Heart left ventricle (tissue), 16 donors: ENCODE measurements at regions not wholly inside any gene's neighbourhood (a gene's known extent, or its start where the extent isn't known, plus 50 kb on each side); places are given as distances from the start of the nearest gene placed in this dataset.
A peak's percentile ranks its signal among the peaks of the same experiment; 100 is the strongest.

Source experiments
- ATAC-seq, 4 donors: fragments of 200-7000 bp; cut with Tn5 transposase; one replicate each; pipeline ENCODE4 v1.9.1; 2020 to 2022; ENCODE audit warnings: moderate library complexity in 4 of 4, mild to moderate bottlenecking in 3 of 4, moderate number of reproducible peaks in 1 of 4
- DNase-seq, 5 donors: peaks; one replicate each; pipeline ENCODE4 v3.0.0-alpha.2; 2020
- H3K27ac ChIP-seq, 12 donors: fragments of 200-600 bp; sonication (generic) in 4 of 12; one replicate each; pipeline versions ENCODE4 v1.5.0 to v1.8.0; 2016 to 2022; ENCODE audit warnings: mild to moderate bottlenecking in 2 of 12
- H3K27me3 ChIP-seq, 9 donors: fragments of 200-600 bp; sonication (generic) in 2 of 9; one replicate each; pipeline versions ENCODE4 v1.5.1 to v1.8.0; 2016 to 2022; ENCODE audit warnings: mild to moderate bottlenecking in 3 of 9
- H3K36me3 ChIP-seq, 9 donors: fragments of 200-600 bp; sonication (generic) in 2 of 9; one replicate each; pipeline versions ENCODE4 v1.5.0 to v1.8.0; 2018 to 2022; ENCODE audit warnings: mild to moderate bottlenecking in 2 of 9
- H3K4me1 ChIP-seq, 12 donors: fragments of 200-600 bp; sonication (generic) in 4 of 12; one replicate each; pipeline versions ENCODE4 v1.5.0 to v1.8.0; 2016 to 2022; ENCODE audit warnings: mild to moderate bottlenecking in 3 of 12
- H3K4me3 ChIP-seq, 12 donors: fragments of 200-600 bp; sonication (generic) in 4 of 12; one replicate each; pipeline versions ENCODE4 v1.5.0 to v1.8.0; 2017 to 2022; ENCODE audit warnings: mild to moderate bottlenecking in 9 of 12, moderate library complexity in 4 of 12
- H3K9me3 ChIP-seq, 12 donors: fragments of 200-600 bp; sonication (generic) in 4 of 12; one replicate each; pipeline versions ENCODE4 v1.5.0 to v1.8.0; 2016 to 2022; ENCODE audit warnings: mild to moderate bottlenecking in 1 of 12
- CTCF ChIP-seq, 12 donors: fragments of 200-600 bp; sonication (generic) in 4 of 12; IDR thresholded peaks; one replicate each; pipeline versions ENCODE4 v1.5.0 to v1.8.0; 2018 to 2022; ENCODE audit warnings: antibody characterized with exemption in 12 of 12, mild to moderate bottlenecking in 5 of 12
- POLR2A ChIP-seq, 2 donors: fragments of 450-650 bp; IDR thresholded peaks; one replicate each; pipeline ENCODE4 v1.6.1; 2017; ENCODE audit warnings: antibody characterized with exemption in 2 of 2, mild to moderate bottlenecking in 2 of 2, moderate library complexity in 2 of 2
- WGBS, 4 donors: extraction: QIAGEN DNeasy Blood & Tissue Kit in 2 of 4; methylation state at CpG; one replicate each; pipeline versions ENCODE4 v1.1.5 to v1.1.7; 2013 to 2018; 5-methylcytosine and 5-hydroxymethylcytosine counted together
- intact Hi-C, 10 donors: fragments of 100-400 bp; cut with DNase I; formaldehyde crosslinking; loops; one replicate each; pipeline versions ENCODE4 v1.11.1 to v1.14.2; 2022
- donor health status: ischemic (EF 13 %, LVEDD 7.1; RV severe dilation, severe dysfunction).
- donor health status: healthy with polysubstance abuse.
- donor health status: DM: no; HTN: yes; CAD: no.
- donor health status: DM: no; HTN: no; CAD: no.
- donor health status: ischemic (EF 25% LVEDD 6.9; RV normal size, moderate dysfunction).
- donor health status: ischemic (EF 25% LVEDD 5.7; RV mildly dilated, moderate dysfunction).
- donor health status: healthy.
- donor health status: DM: yes; HTN: yes; CAD: no.
- donor health status: ischemic (EF 35%, LVEDD 5.7; RV mildly dilated, moderate dysfunction).
- donor health status: nonischemic (EF 11% LVEDD 7.7; RV severe dilation, severe dysfunction).
- donor health status: DM: yes; HTN: yes; CAD: no.
- donor health status: PGD.
- donor health status: ischemic (EF 29% LVEDD 5.4; RV normal size, mild dysfunction).
- donor health status: nonischemic (EF 23%, LVEDD 6.1; RV moderate dilation, normal function).

- peak in 3 of 4 donors; percentile 22 to 62 (median 54) for ATAC-seq
- H3K27ac ChIP-seq: no peak overlapping the region
- H3K27me3 ChIP-seq: peaks cover 0 to 10% (median 0%) of the 10 kb centered on the region in 9 donors
- peak overlapping the region in 8 of 12 donors; percentile 5 to 38 (median 30) for H3K4me3 ChIP-seq
- 56 to 74% (median 60%) methylated on average over 29 to 53 of the region's 53 CpGs for WGBS, 4 donors
- TF ChIP-seq CTCF (IDR thresholded peaks at IDR 0.05) (no peak), POLR2A (IDR thresholded peaks at IDR 0.05) (no peak)
- peaks cover 0 to 7% (median 0%) of the 10 kb centered on the region in 12 donors for H3K4me1 ChIP-seq
- no peaks in the 10 kb centered on the region for H3K9me3 ChIP-seq
- no peaks in the 10 kb centered on the region for H3K36me3 ChIP-seq
- DNase-seq: peak in 2 of 5 donors; percentile 36 to 46
- intact Hi-C loops: no loop called here
Observed at GRCh38 chr7:76149847-76150691, 51.6 kb upstream of the SRRM3 start.
